AG10803 (cell line): ENCODE measurements at regions not wholly inside any gene's neighbourhood (a gene's known extent, or its start where the extent isn't known, plus 50 kb on each side); places are given as distances from the start of the nearest gene placed in this dataset.

Experiments
- DNase-seq: peaks from one replicate; pipeline ENCODE4 v3.0.0; 2010; ENCODE audit warnings: low read depth
- H3K4me3 ChIP-seq: 2 replicates; pipeline ENCODE4 v1.5.1; 2011; ENCODE audit warnings: mild to moderate bottlenecking, low read length, control low read depth
- TF ChIP-seq, protein P1 (sequence below): conservative IDR thresholded peaks from 2 replicates; pipeline ENCODE4 v1.5.1; 2011; ENCODE audit warnings: mild to moderate bottlenecking, low read length, control low read depth, inconsistent platforms

GRCh38 chr1:63119575-63120155 is 202.7 kb upstream of the FOXD3 start:
- no peak overlapping the region for H3K4me3 ChIP-seq

DNA sequence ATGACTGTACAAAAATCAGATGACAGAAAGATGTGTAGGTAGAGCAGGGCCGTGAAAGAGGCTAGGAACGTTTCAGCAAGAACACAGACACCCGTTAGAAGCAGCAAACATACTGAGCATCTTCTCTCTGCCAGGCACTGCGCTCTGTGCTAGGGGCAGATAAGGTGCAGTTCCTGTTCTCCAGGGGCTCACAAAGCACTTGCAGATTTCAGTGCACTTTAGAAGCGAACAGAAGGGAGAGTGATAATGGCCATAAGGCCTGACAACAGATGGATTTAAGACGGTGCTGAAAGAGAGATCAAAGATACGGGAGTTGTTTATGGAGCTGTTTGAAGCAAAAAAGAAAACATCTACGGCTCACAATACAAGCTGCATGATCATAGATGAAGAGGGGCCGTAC is 200.3 kb upstream of the FOXD3 start:
- DNase-seq = no peak
- TF ChIP-seq, protein P1, sequence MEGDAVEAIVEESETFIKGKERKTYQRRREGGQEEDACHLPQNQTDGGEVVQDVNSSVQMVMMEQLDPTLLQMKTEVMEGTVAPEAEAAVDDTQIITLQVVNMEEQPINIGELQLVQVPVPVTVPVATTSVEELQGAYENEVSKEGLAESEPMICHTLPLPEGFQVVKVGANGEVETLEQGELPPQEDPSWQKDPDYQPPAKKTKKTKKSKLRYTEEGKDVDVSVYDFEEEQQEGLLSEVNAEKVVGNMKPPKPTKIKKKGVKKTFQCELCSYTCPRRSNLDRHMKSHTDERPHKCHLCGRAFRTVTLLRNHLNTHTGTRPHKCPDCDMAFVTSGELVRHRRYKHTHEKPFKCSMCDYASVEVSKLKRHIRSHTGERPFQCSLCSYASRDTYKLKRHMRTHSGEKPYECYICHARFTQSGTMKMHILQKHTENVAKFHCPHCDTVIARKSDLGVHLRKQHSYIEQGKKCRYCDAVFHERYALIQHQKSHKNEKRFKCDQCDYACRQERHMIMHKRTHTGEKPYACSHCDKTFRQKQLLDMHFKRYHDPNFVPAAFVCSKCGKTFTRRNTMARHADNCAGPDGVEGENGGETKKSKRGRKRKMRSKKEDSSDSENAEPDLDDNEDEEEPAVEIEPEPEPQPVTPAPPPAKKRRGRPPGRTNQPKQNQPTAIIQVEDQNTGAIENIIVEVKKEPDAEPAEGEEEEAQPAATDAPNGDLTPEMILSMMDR = no peak
- no peak overlapping the region for H3K4me3 ChIP-seq

More at GRCh38 chr1:63119575-63120155, 202.7 kb upstream of the FOXD3 start:
- TF ChIP-seq, protein P1 = no peak
- peak; percentile 44 for DNase-seq

GRCh38 chr1:63124666-63125191 is 197.6 kb upstream of the FOXD3 start:
- TF ChIP-seq, protein P1 = no peak
- no peak overlapping the region for H3K4me3 ChIP-seq
- DNase-seq = peak; percentile 83

DNA sequence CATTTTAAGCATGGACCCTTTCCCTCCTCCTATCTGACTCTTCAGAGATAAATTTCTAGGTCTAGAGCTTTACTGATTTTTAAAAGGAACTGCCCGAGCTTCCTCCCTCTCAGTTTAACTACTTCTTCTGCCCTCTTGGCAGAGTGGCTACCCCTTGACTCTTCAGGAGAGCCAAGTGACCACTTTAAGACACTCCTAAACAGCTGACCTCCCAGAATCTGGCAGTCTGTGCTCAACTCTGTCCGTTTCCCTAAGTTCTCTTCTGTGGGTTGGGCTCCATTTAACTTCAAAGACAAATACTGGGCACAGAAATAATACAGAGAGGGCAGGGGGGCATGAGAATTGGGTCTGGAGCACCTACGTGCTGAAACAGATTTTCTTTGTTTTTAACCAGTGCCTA is 196.3 kb upstream of the FOXD3 start:
- TF ChIP-seq, protein P1 = no peak
- H3K4me3 ChIP-seq = no peak overlapping the region
- no peak for DNase-seq

DNA sequence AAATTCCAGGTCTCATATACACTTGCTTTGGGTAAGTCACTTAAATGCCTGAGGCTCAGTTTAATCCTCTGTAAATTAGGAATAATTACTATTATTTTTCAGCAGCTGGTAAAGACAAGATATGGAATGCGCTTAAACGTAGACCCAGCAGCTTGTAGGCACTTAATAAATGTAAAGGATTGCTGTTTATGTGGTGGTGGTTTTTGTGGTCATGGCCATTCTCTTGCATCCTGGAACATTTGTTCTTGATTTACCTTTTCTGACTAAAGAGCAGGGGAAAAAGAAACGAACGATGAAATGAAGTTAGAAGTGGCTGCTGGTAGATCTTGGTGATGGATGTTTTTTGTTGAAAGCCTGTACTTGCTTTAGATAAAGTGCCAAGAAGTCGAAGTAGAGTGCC is 195.0 kb upstream of the FOXD3 start:
- H3K4me3 ChIP-seq = no peak overlapping the region
- peak; percentile 23 for DNase-seq
- TF ChIP-seq, protein P1 = no peak

GRCh38 chr1:63128556-63128955 is 193.8 kb upstream of the FOXD3 start:
- DNase-seq = no peak
- no peak overlapping the region for H3K4me3 ChIP-seq
- TF ChIP-seq, protein P1 = no peak

GRCh38 chr1:63129184-63129583 is 193.2 kb upstream of the FOXD3 start:
- DNase-seq = no peak
- TF ChIP-seq, protein P1 = no peak
- H3K4me3 ChIP-seq = no peak overlapping the region
